Urinary bladder (tissue), 3 donors: ENCODE measurements at regions not wholly inside any gene's neighbourhood (a gene's known extent, or its start where the extent isn't known, plus 50 kb on each side); places are given as distances from the start of the nearest gene placed in this dataset.

Experiments used
- DNase-seq: peaks from one replicate; pipeline ENCODE4 v3.0.0-alpha.2; 2015; ENCODE audit errors: extremely low spot score
- H3K27ac ChIP-seq: one replicate; pipeline ENCODE4 v1.5.1; 2013; ENCODE audit warnings: low read depth, mild to moderate bottlenecking, moderate library complexity
- H3K36me3 ChIP-seq: one replicate; pipeline ENCODE4 v1.6.1; 2013; ENCODE audit warnings: mild to moderate bottlenecking, moderate library complexity; ENCODE audit not compliant: insufficient read depth
- H3K4me1 ChIP-seq: one replicate; pipeline ENCODE4 v1.6.1; 2013; ENCODE audit warnings: mild to moderate bottlenecking, moderate library complexity; ENCODE audit not compliant: insufficient read depth
- H3K4me3 ChIP-seq: one replicate; pipeline ENCODE4 v1.5.1; 2013; ENCODE audit warnings: low read depth, low read length
- WGBS: extraction: QIAGEN DNeasy Blood & Tissue Kit; methylation state at CpG from one replicate; pipeline ENCODE4 v1.1.7; 2013; 5-methylcytosine and 5-hydroxymethylcytosine counted together
- donor health status: healthy with polysubstance abuse.
- donor health status: healthy.

DNA sequence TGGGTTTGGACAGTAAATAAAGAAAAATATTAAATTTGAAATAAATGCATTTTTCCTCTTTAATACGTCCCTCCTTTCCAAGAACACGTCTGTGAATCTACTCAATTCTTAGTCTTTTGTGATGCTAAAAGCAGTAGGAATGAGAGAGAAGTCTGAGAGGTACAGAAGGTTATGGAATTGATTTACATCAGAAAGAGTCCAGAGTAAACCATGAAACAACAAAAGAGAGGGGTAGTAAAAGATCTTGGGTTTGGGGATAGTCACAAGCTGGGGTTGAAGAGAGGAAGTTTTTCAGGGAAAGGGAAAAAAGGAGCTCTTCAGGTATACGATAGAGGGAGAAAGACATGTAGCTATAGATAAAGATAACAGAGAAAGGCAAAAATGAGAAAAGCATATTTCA lies 215.4 kb downstream of the RAB28 start:
- no peak for DNase-seq
- Histone ChIP-seq H3K36me3 (no peaks in the 10 kb centered on the region), H3K27ac (no peak overlapping the region), H3K4me1 (no peaks in the 10 kb centered on the region), H3K4me3 (no peak overlapping the region)
- WGBS: 71% methylated on average over 3 of the region's 3 CpGs

- no peaks in the 10 kb centered on the region for H3K4me1 ChIP-seq
- 71% methylated on average over 4 of the region's 4 CpGs for WGBS
- no peaks in the 10 kb centered on the region for H3K36me3 ChIP-seq
- no peak overlapping the region for H3K27ac ChIP-seq
- DNase-seq: no peak
- H3K4me3 ChIP-seq: no peak overlapping the region
Measured at GRCh38 chr4:13268165-13268564, 216.0 kb downstream of the RAB28 start.

GRCh38 chr4:13267091-13267490 lies 217.0 kb downstream of the RAB28 start:
- DNase-seq: no peak
- H3K4me1 ChIP-seq: no peaks in the 10 kb centered on the region
- no peak overlapping the region for H3K4me3 ChIP-seq
- 45% methylated on average over 2 of the region's 2 CpGs for WGBS
- no peak overlapping the region for H3K27ac ChIP-seq
- no peaks in the 10 kb centered on the region for H3K36me3 ChIP-seq

- no peaks in the 10 kb centered on the region for H3K36me3 ChIP-seq
- DNase-seq: no peak
- WGBS: 55% methylated on average over 3 of the region's 3 CpGs
Measured at GRCh38 chr4:13266687-13267086, 217.5 kb downstream of the RAB28 start.

GRCh38 chr4:13263967-13264525 lies 220.1 kb downstream of the RAB28 start:
- Histone ChIP-seq H3K36me3 (no peaks in the 10 kb centered on the region), H3K4me3 (no peak overlapping the region), H3K27ac (no peak overlapping the region), H3K4me1 (no peaks in the 10 kb centered on the region)
- DNase-seq: no peak
- WGBS: 77% methylated on average over 4 of the region's 4 CpGs

More at GRCh38 chr4:13266687-13267086, 217.5 kb downstream of the RAB28 start:
- no peaks in the 10 kb centered on the region for H3K4me1 ChIP-seq
- H3K4me3 ChIP-seq: no peak overlapping the region
- no peak overlapping the region for H3K27ac ChIP-seq

- WGBS: 82% methylated on average over 8 of the region's 8 CpGs
- no peak for DNase-seq
- no peak overlapping the region for H3K4me3 ChIP-seq
- no peaks in the 10 kb centered on the region for H3K4me1 ChIP-seq
- no peak overlapping the region for H3K27ac ChIP-seq
- H3K36me3 ChIP-seq: no peaks in the 10 kb centered on the region
Measured at GRCh38 chr4:13262816-13263215, 221.3 kb downstream of the RAB28 start.

DNA sequence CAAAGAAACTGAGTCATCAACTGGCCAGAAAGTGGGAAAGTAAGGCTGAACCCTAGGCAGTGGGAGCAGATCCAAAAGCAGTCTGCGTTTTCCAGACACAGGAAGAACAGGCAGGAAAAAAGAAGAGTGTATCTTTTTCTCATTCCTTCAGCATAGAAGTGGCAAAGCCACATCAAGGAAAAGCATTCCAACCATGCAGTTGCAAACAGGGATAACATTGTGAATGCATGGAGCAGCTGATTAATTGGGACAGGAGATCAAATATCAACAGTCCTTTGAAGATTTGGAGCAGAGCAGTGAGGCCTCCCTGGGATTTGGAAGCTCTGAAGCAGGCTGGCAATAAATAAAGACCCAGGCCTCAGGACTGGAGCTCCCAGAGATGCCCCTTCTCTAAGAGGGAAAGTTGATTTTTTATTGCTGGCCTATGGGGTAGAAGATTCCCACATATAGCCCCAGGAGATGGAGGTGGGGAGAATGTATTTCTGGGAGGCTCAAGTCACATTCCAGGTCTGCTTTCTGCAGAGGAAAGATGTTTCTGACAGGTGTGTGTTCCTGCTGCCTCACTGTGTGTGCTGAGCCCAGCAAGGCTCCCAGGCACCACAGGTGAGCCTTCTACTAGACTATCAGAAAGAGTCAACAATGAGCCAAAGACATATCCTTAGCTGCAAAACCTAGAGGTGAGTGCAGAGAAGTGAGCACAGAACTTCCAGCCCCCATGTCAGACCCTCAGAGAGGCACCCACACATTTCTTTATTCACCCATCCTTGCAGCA lies 222.5 kb downstream of the RAB28 start:
- WGBS: 26% methylated on average over 1 of the region's 1 CpG
- no peak for DNase-seq
- H3K36me3 ChIP-seq: no peaks in the 10 kb centered on the region
- no peak overlapping the region for H3K4me3 ChIP-seq
- H3K4me1 ChIP-seq: no peaks in the 10 kb centered on the region
- no peak overlapping the region for H3K27ac ChIP-seq

DNA sequence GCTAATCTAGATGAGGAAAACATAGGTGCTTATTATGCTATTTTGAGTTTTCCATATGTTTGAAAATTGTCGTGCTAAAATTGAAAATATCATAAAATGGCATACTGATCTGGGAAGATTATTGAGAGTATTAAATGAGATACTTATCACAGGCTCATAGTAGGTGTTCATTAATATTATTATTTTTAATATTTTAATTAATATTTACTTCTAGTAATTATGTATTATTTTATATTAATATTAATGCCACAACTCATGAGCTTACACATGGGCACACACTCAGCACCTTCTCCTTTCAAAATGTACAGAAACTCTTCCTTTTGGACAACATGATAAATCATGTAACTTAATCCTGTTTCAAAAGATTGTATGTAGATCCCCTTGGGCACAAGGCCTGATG lies 223.6 kb downstream of the RAB28 start:
- Histone ChIP-seq H3K36me3 (no peaks in the 10 kb centered on the region), H3K27ac (no peak overlapping the region), H3K4me3 (no peak overlapping the region), H3K4me1 (no peaks in the 10 kb centered on the region)
- no peak for DNase-seq
- 91% methylated on average over 1 of the region's 1 CpG for WGBS

- DNase-seq: no peak
- Histone ChIP-seq H3K27ac (no peak overlapping the region), H3K4me1 (no peaks in the 10 kb centered on the region), H3K36me3 (no peaks in the 10 kb centered on the region), H3K4me3 (no peak overlapping the region)
- WGBS: 83% methylated on average over 3 of the region's 3 CpGs
Measured at GRCh38 chr4:13250263-13250662, 233.9 kb downstream of the RAB28 start.

DNA sequence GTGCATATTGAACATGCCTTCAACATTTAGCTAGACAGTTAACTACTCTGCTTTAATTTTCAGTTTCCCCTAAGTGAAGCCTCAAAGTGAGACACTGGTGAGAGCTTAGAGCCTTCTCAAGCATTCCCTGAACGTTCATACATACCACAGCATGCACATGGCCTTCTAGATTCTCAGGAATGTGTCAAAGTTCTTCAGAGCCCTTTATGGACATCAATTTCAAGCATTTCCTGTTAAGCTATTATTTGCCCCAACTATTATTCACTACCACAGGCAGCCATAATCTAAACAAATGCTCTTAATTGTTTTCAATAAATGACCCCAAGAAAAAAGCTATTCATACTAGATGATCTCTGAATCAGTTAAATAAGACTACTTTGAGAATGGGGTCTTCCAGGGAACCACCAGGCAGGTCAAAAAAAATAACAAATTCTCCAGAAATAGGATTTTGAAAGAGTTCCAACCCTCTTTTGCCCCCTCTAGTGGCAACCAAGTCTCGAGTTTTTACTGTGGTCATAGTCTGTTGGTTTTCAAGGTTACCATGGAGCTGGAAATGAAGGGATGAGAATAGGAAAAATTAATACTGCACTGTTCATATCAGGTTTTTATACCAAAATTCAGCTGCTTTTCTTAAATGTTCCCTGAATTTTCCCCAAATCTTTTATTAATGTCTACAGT lies 235.4 kb downstream of the RAB28 start:
- WGBS: 44% methylated on average over 2 of the region's 2 CpGs
- Histone ChIP-seq H3K27ac (no peak overlapping the region), H3K4me3 (no peak overlapping the region), H3K4me1 (no peaks in the 10 kb centered on the region), H3K36me3 (peaks cover 2% of the 10 kb centered on the region)
- DNase-seq: no peak

- no peak for DNase-seq
- H3K4me3 ChIP-seq: no peak overlapping the region
- peaks cover 2% of the 10 kb centered on the region for H3K36me3 ChIP-seq
- no peak overlapping the region for H3K27ac ChIP-seq
- H3K4me1 ChIP-seq: no peaks in the 10 kb centered on the region
- WGBS: 99% methylated on average over 1 of the region's 1 CpG
Measured at GRCh38 chr4:13246107-13246506, 238.0 kb downstream of the RAB28 start.

DNA sequence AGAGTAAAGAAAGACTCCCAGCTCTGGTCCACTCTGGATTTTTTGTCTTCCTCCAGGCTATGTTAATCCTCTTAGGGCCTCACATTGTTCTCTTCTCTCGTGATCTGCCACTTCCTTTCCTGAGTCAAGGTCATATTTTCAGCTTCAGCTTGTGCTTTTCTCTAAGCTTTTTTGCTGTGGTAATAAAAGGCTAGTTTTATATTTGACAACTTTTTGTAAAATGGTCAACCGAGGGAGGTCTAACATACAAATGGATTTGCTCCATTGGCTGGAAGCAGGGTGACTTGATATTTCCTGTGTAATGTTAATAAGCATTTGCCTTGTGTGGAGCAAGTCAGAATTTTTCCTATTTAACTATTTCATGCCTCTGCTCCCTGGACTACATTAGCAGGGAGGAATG lies 239.7 kb downstream of the RAB28 start:
- DNase-seq: no peak

DNA sequence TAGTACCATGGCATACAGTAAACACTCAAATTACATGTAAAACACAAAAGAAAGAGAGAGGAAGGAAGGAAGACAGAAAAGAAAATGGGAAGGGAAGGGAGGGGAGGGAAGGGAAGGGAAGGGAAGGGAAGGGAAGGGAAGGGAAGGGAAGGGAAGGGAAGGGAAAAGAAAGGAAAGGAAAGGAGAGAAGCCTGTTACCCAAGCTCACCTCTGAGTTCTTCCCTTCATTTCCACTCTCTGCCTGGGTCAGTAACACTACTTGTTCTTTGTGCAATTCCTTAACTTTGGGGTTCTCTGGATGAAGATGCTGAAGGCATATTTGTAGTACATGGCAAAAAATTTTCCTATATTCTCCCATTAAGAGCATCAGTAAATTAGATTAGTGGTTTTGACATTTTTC lies 241.0 kb downstream of the RAB28 start:
- H3K4me1 ChIP-seq: no peaks in the 10 kb centered on the region
- no peak for DNase-seq
- no peak overlapping the region for H3K27ac ChIP-seq
- H3K4me3 ChIP-seq: no peak overlapping the region
- H3K36me3 ChIP-seq: peaks cover 2% of the 10 kb centered on the region

More for the DNA sequence above, 239.7 kb downstream of the RAB28 start:
- H3K4me1 ChIP-seq: no peaks in the 10 kb centered on the region
- H3K4me3 ChIP-seq: no peak overlapping the region
- H3K36me3 ChIP-seq: peaks cover 2% of the 10 kb centered on the region
- H3K27ac ChIP-seq: no peak overlapping the region
- WGBS: 19% methylated on average over 2 of the region's 2 CpGs

DNA sequence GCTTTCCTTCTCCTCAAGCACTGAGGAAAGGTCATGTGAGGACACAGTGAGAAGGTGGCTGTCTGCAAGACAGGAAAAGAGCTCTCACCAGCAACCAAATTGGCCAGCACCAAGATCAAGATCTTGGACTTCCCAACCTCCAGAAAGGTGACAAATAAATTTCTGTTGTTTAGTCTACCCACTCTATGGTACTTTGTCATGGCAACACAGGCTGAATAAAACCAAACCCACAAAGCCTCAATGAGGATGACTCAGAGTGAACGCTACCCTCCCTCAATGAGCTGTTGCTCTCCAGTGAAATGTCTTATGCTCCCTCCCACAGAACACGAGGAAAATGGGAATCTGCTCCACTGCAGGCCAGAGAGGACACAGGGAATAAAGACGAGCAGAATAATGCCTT lies 244.1 kb downstream of the RAB28 start:
- Histone ChIP-seq H3K36me3 (peaks cover 2% of the 10 kb centered on the region), H3K4me3 (no peak overlapping the region), H3K27ac (no peak overlapping the region), H3K4me1 (no peaks in the 10 kb centered on the region)
- 70% methylated on average over 3 of the region's 3 CpGs for WGBS
- DNase-seq: no peak
